Fibroblast of the aortic adventitia (primary cell): ENCODE measurements at regions not wholly inside any gene's neighbourhood (a gene's known extent, or its start where the extent isn't known, plus 50 kb on each side); places are given as distances from the start of the nearest gene placed in this dataset.

Experiments
- DNase-seq: peaks from one replicate; pipeline ENCODE4 v3.0.0-alpha.2; 2010; ENCODE audit warnings: low read depth
- H3K4me3 ChIP-seq: 2 replicates; pipeline ENCODE4 v1.5.1; 2011; ENCODE audit warnings: low read depth, mild to moderate bottlenecking, control low read depth, low read length, moderate library complexity
- CTCF ChIP-seq: IDR thresholded peaks from 2 replicates; pipeline ENCODE4 v1.5.1; 2011; ENCODE audit warnings: mild to moderate bottlenecking, low read length, control low read depth, inconsistent platforms; ENCODE audit not compliant: insufficient read depth

DNA sequence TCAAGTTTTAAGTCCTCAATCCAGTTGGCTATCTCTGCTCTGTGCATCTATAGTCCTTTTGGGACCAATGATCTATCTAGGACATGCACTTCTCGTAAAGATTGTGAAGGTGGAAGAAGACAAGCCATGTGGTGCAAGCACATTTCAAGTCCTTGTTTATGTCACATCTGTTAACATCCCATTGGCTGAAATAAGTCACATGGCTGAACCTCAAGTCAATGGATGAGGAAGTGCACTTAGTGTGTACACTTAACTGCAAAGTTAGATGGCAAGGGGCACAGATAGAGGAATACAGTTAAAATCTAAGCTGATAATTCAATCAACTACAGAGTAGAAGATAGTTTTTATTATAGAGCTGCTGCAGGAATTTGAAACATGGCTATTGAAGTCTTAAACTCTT, 362.8 kb upstream of the TBX3 start:
- TF ChIP-seq CTCF = no peak
- H3K4me3 ChIP-seq = no peak overlapping the region
- no peak for DNase-seq

DNA sequence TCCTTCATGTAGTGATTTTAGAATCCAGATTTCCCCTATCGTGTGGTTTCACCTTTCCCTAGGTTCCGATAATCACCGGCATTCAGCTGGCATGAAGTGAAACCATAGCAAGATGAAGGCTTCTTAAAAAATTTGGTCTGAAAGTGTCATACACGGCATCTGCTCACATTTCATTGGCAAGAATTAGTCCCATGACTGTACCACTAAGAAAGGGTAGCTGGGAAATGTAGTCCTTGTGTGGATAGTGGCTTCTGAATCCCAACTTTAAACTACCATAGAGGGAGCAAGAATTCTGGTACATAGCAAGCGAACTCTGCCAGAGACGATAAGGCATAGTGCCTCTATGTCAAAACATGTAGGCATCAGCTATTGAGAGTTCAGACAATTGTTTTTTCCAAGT, 360.1 kb upstream of the TBX3 start:
- DNase-seq = peak; percentile 4
- no peak overlapping the region for H3K4me3 ChIP-seq
- TF ChIP-seq CTCF = no peak

GRCh38 chr12:115043079-115043478, 359.1 kb upstream of the TBX3 start:
- TF ChIP-seq CTCF = no peak
- H3K4me3 ChIP-seq = no peak overlapping the region
- DNase-seq = no peak

- no peak overlapping the region for H3K4me3 ChIP-seq
- DNase-seq = no peak
- no peak for TF ChIP-seq CTCF
Observed at GRCh38 chr12:115042341-115042740, 358.4 kb upstream of the TBX3 start.

- peak; percentile 79 for DNase-seq
- no peak overlapping the region for H3K4me3 ChIP-seq
- no peak for TF ChIP-seq CTCF
Observed at GRCh38 chr12:115037830-115038229, 353.9 kb upstream of the TBX3 start.

- DNase-seq = no peak
- TF ChIP-seq CTCF = no peak
Observed at GRCh38 chr12:115035535-115036107, 351.6 kb upstream of the TBX3 start.

GRCh38 chr12:115032521-115032920, 348.5 kb upstream of the TBX3 start:
- H3K4me3 ChIP-seq = no peak overlapping the region
- no peak for TF ChIP-seq CTCF
- DNase-seq = no peak

More at GRCh38 chr12:115035535-115036107, 351.6 kb upstream of the TBX3 start:
- no peak overlapping the region for H3K4me3 ChIP-seq
